PC-9 (cell line): ENCODE measurements at regions not wholly inside any gene's neighbourhood (a gene's known extent, or its start where the extent isn't known, plus 50 kb on each side); places are given as distances from the start of the nearest gene placed in this dataset.

Source experiments
- EZH2 ChIP-seq: fragments of 200-600 bp; sonication (generic); IDR thresholded peaks from 2 replicates; pipeline ENCODE4 v1.8.0; 2017; ENCODE audit warnings: antibody characterized with exemption, low read depth
- TF ChIP-seq, protein P1 (sequence below): fragments of 200-600 bp; sonication (generic); conservative IDR thresholded peaks from 2 replicates; pipeline ENCODE4 v1.6.1; 2017; ENCODE audit warnings: mixed run types, antibody characterized with exemption, mild to moderate bottlenecking, moderate library complexity

DNA sequence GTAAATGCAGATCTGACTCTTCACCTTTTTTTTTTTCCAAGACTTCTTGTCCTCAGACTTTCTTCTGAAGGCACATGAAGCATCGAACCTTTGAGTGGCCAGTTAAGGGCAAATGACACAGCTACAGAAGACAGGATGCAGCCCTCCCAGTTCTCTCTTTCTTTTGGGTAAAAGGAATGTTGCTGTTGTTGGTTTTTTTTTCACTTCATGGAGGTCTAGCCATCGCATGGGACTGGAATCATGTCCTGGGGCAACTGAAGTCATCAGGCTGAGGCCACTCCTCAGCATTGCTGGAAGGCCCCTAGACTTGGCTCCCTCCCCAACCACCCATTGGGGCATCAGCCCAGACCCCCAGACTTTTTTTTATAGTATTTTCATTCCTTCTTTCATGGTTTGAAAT is 896.5 kb downstream of the SORCS1 start:
- TF ChIP-seq, protein P1, sequence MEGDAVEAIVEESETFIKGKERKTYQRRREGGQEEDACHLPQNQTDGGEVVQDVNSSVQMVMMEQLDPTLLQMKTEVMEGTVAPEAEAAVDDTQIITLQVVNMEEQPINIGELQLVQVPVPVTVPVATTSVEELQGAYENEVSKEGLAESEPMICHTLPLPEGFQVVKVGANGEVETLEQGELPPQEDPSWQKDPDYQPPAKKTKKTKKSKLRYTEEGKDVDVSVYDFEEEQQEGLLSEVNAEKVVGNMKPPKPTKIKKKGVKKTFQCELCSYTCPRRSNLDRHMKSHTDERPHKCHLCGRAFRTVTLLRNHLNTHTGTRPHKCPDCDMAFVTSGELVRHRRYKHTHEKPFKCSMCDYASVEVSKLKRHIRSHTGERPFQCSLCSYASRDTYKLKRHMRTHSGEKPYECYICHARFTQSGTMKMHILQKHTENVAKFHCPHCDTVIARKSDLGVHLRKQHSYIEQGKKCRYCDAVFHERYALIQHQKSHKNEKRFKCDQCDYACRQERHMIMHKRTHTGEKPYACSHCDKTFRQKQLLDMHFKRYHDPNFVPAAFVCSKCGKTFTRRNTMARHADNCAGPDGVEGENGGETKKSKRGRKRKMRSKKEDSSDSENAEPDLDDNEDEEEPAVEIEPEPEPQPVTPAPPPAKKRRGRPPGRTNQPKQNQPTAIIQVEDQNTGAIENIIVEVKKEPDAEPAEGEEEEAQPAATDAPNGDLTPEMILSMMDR = no peak
- TF ChIP-seq EZH2 = no peak
